ENCODE measurements at regions not wholly inside any gene's neighbourhood (a gene's known extent, or its start where the extent isn't known, plus 50 kb on each side); places are given as distances from the start of the nearest gene placed in this dataset.

DNA sequence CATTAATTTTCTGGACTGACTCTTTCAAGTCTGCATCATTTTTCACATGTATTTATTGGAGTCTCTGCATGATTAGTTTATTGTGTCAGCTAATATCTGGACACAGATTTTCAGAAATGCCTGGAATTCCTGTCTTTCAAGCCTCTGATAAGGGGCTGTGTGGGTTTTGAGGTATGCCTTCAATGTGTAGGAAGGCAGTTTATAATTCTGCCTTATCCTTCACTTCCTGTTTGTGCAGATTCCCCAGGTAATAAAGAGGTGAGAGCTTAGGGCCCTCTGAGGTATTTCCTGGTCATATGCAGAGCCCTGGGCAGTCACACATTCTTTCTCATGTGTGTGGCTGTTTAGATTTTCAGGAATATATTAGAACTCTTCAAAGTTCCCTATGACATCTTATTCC is 79.4 kb upstream of the PRKCQ start:
- Histone ChIP-seq H3K27me3 (ENCODE audit: insufficient read depth, low read length) (no peaks in the 10 kb centered on the region), H2BK120ac (ENCODE audit: low read depth, low read length, poor library complexity, severe bottlenecking) (no peak overlapping the region), H3K56ac (ENCODE audit: insufficient read length, low read depth, low read length) (no peak overlapping the region), H3K14ac (ENCODE audit: insufficient read depth, low read length) (no peak overlapping the region), H3K9ac (ENCODE audit: extremely low read depth, insufficient read length, low read length) (no peak overlapping the region), H4K8ac (replicated peaks; ENCODE audit: insufficient read length, low read depth, low read length) (no peak overlapping the region), H4K91ac (ENCODE audit: insufficient read length, low read depth, low read length) (no peak overlapping the region), H2BK15ac (ENCODE audit: low read depth, low read length) (no peak overlapping the region), H4K20me1 (ENCODE audit: control insufficient read depth, insufficient read depth, insufficient read length) (no peaks in the 10 kb centered on the region), H3K18ac (ENCODE audit: insufficient read length, low read depth, low read length) (no peak overlapping the region), H2AK5ac (ENCODE audit: insufficient read length, low read length) (no peak overlapping the region), H2BK12ac (ENCODE audit: insufficient read length, low read depth, low read length) (no peak overlapping the region), H2BK20ac (ENCODE audit: low read depth, low read length, poor library complexity, severe bottlenecking) (no peak overlapping the region), H3K27ac (ENCODE audit: insufficient read length, low read depth, low read length) (no peak overlapping the region), H3K9me3 (ENCODE audit: control insufficient read depth, low read depth, low read length) (no peaks in the 10 kb centered on the region), H3K23ac (ENCODE audit: insufficient read length, low read depth, low read length) (no peak overlapping the region), H3K4me2 (ENCODE audit: insufficient read depth, insufficient read length, low read length) (no peak overlapping the region), H2AFZ (ENCODE audit: low read length) (no peak overlapping the region), H3T11ph (ENCODE audit: low read length) (no peak overlapping the region), H3K23me2 (ENCODE audit: insufficient read length, low read depth, low read length, poor library complexity, severe bottlenecking) (no peaks in the 10 kb centered on the region), H3K79me1 (ENCODE audit: insufficient read depth, low read depth, low read length, poor library complexity, severe bottlenecking) (no peaks in the 10 kb centered on the region), H3K4ac (ENCODE audit: low read depth, low read length) (no peak overlapping the region), H4K5ac (ENCODE audit: insufficient read length, low read depth, low read length) (no peak overlapping the region), H3K79me2 (ENCODE audit: insufficient read depth, low read length) (no peaks in the 10 kb centered on the region), H2BK5ac (ENCODE audit: insufficient read length, low read length) (no peak overlapping the region), H3K4me1 (ENCODE audit: insufficient read depth, low read length) (no peaks in the 10 kb centered on the region)
- no peak for TF ChIP-seq CTCF (conservative IDR thresholded peaks at IDR 0.05)
- Mint-ChIP-seq H3K27me3 (ENCODE audit: low read depth) (no peaks in the 10 kb centered on the region), H3K36me3 (ENCODE audit: insufficient read depth in 1 of 3, low read depth in 3 of 3) (peaks cover 1 to 11% (median 2%) of the 10 kb centered on the region in 3 experiments; a peak in 5 of 7 replicates), H3K4me1 (no peaks in the 10 kb centered on the region), H3K27ac (no peak overlapping the region), H3K9me3 (peaks cover 2 to 4% of the 10 kb centered on the region in 2 experiments; a peak in 3 of 5 replicates), H3K4me3 (no peak overlapping the region)
- DNase-seq, result no peak

Measured in H9 (cell line).